ENCODE measurements at regions not wholly inside any gene's neighbourhood (a gene's known extent, or its start where the extent isn't known, plus 50 kb on each side); places are given as distances from the start of the nearest gene placed in this dataset.

GRCh38 chr3:6737630-6738029 lies 123.3 kb upstream of the GRM7 start:
- TF ChIP-seq TFCP2L1 (CRISPR knock-in tag; IDR thresholded peaks at IDR 0.05) (no peak), POLR2A (IDR thresholded peaks at IDR 0.05; ENCODE audit: low read length) (no peak), ESRRA (IDR thresholded peaks at IDR 0.05; ENCODE audit: borderline replicate concordance, low read length) (no peak), CTCF (IDR thresholded peaks at IDR 0.05) (no peak), ZFP36 (IDR thresholded peaks at IDR 0.05; ENCODE audit: borderline replicate concordance, partially characterized antibody) (no peak), MAFK (IDR thresholded peaks at IDR 0.05; ENCODE audit: partially characterized antibody) (no peak)

Measured in A549 (cell line).